HEK293T (cell line): ENCODE measurements at regions not wholly inside any gene's neighbourhood (a gene's known extent, or its start where the extent isn't known, plus 50 kb on each side); places are given as distances from the start of the nearest gene placed in this dataset.

ENCODE experiments used
- ARNT ChIP-seq: fragments of 450-650 bp; IDR thresholded peaks from 2 replicates; pipeline ENCODE4 v1.6.1; 2017; ENCODE audit warnings: mild to moderate bottlenecking
- FOXA1 ChIP-seq: fragments of 450-650 bp; IDR thresholded peaks from 2 replicates; pipeline ENCODE4 v1.6.1; 2016; ENCODE audit warnings: mild to moderate bottlenecking
- HDGF ChIP-seq: fragments of 450-650 bp; IDR thresholded peaks from 2 replicates; pipeline ENCODE4 v1.6.1; 2017; ENCODE audit warnings: antibody characterized with exemption, borderline replicate concordance
- LEF1 ChIP-seq: fragments of 450-650 bp; IDR thresholded peaks from 2 replicates; pipeline ENCODE4 v1.6.1; 2017; ENCODE audit warnings: mild to moderate bottlenecking, borderline replicate concordance
- SP1 ChIP-seq: fragments of 450-650 bp; IDR thresholded peaks from 2 replicates; pipeline ENCODE4 v1.6.1; 2017
- TARDBP ChIP-seq: fragments of 450-650 bp; IDR thresholded peaks from 2 replicates; pipeline ENCODE4 v1.6.1; 2016

DNA sequence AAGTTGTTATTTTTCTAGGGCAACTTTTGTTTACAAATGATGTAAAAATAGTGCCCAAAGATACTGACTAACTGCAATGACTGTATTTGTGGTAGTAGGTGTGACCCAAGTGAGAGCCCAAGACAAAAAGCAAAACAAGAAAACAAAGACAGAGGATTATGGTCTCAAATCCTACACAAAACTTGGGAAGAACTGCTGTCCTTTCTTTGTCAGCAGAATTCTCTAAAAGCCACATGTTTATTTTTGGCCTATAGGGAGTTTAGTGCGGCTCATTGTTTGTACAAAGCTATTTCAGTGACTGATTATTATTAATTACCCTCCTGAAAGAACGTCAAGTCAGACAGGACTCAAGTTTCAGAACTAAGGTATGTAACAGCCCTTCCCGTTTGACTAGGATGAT lies 509.2 kb upstream of the SLC35B3 start:
- TF ChIP-seq TARDBP (no peak), HDGF (no peak), ARNT (no peak), FOXA1 (no peak), SP1 (no peak), LEF1 (no peak)
